BJ (cell line): ENCODE measurements at regions not wholly inside any gene's neighbourhood (a gene's known extent, or its start where the extent isn't known, plus 50 kb on each side); places are given as distances from the start of the nearest gene placed in this dataset.
"Not testable (repeated sequence)": the region's sequence is repeated elsewhere in the genome, so short reads cannot be mapped to it uniquely, and the experiment has no call there.

ENCODE experiments used
- CTCF ChIA-PET: fragments of 350-600 bp; formaldehyde crosslinking; extraction: SDS; loops from one replicate; lab custom pipeline; 2021; ENCODE audit warnings: antibody characterized with exemption, inconsistent platforms; lab: Yijun Ruan, JAX
- POLR2A ChIA-PET: fragments of 300-600 bp; sonication (Branson Sonifier 250); formaldehyde crosslinking; extraction: SDS; loops from one replicate; lab custom pipeline; 2021; ENCODE audit warnings: antibody characterized with exemption; lab: Charles Lee
- DNase-seq: peaks from one replicate; pipeline ENCODE4 v3.0.0-alpha.2; 2011; ENCODE audit warnings: low read depth
- H3K27me3 ChIP-seq: 2 replicates; pipeline ENCODE4 v1.6.0; 2011; ENCODE audit warnings: low read length; ENCODE audit not compliant: control insufficient read depth, insufficient read depth
- H3K36me3 ChIP-seq: 2 replicates; pipeline ENCODE4 v1.5.1; 2011; ENCODE audit warnings: low read length; ENCODE audit not compliant: control insufficient read depth, insufficient read depth
- H3K4me3 ChIP-seq: 2 replicates; pipeline ENCODE4 v1.5.1; 2011; ENCODE audit warnings: low read depth, mild to moderate bottlenecking, control low read depth, low read length
- TF ChIP-seq, protein P1 (sequence below): IDR thresholded peaks from 2 replicates; pipeline ENCODE4 v1.5.1; 2011; ENCODE audit warnings: low read depth, mild to moderate bottlenecking, control low read depth, inconsistent platforms, low read length, moderate library complexity; ENCODE audit not compliant: insufficient read depth

DNA sequence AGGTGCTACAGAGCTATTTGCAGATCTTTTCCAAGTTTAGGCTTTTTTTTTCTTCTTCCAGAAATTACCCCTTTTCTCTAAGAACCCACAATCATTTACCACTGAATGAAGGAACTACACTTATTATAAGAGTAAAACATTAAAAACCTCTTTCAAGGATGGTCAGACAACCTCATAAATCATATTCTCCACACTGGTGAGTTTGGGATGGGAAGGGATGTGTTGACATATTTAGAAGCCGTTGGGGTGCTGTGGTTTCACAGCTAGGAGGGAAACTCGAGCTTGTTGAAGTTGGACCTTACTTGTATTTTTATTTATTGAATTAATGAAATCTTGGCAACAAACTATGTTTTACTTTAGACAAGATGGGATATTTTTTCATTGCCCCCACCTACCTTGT is 289.4 kb upstream of the MEIS1 start:
- no peak overlapping the region for H3K4me3 ChIP-seq
- ChIA-PET CTCF (no interaction called here), POLR2A (no interaction called here)
- TF ChIP-seq, protein P1, sequence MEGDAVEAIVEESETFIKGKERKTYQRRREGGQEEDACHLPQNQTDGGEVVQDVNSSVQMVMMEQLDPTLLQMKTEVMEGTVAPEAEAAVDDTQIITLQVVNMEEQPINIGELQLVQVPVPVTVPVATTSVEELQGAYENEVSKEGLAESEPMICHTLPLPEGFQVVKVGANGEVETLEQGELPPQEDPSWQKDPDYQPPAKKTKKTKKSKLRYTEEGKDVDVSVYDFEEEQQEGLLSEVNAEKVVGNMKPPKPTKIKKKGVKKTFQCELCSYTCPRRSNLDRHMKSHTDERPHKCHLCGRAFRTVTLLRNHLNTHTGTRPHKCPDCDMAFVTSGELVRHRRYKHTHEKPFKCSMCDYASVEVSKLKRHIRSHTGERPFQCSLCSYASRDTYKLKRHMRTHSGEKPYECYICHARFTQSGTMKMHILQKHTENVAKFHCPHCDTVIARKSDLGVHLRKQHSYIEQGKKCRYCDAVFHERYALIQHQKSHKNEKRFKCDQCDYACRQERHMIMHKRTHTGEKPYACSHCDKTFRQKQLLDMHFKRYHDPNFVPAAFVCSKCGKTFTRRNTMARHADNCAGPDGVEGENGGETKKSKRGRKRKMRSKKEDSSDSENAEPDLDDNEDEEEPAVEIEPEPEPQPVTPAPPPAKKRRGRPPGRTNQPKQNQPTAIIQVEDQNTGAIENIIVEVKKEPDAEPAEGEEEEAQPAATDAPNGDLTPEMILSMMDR = no peak
- no peaks in the 10 kb centered on the region for H3K27me3 ChIP-seq
- DNase-seq = no peak
- H3K36me3 ChIP-seq = no peaks in the 10 kb centered on the region

DNA sequence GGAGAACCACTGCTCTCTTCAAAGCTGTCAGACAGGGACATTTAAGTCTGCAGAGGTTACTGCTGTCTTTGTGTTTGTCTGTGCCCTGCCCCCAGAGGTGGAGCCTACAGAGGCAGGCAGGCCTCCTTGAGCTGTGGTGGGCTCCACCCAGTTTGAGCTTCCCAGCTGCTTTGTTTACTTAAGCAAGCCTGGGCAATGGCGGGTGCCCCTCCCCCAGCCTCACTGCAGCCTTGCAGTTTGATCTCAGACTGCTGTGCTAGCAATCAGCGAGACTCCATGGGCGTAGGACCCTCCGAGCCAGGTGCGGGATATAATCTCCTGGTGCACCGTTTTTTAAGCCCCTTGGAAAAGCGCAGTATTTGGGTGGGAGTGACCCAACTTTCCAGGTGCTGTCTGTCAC is 290.6 kb upstream of the MEIS1 start:
- POLR2A ChIA-PET, H3K4me3 ChIP-seq, DNase-seq, H3K36me3 ChIP-seq, H3K27me3 ChIP-seq, CTCF ChIA-PET: not testable (repeated sequence)

- ChIA-PET CTCF (no interaction called here), POLR2A (no interaction called here)
- no peaks in the 10 kb centered on the region for H3K36me3 ChIP-seq
- no peak for DNase-seq
- TF ChIP-seq, protein P1 = no peak
- no peak overlapping the region for H3K4me3 ChIP-seq
- no peaks in the 10 kb centered on the region for H3K27me3 ChIP-seq
These were observed 297.3 kb upstream of the MEIS1 start for GRCh38 chr2:66137606-66138130.

- H3K27me3 ChIP-seq = no peaks in the 10 kb centered on the region
- no peaks in the 10 kb centered on the region for H3K36me3 ChIP-seq
- TF ChIP-seq, protein P1 = no peak
- no peak for DNase-seq
- POLR2A ChIA-PET = no interaction called here
- CTCF ChIA-PET = no interaction called here
- no peak overlapping the region for H3K4me3 ChIP-seq
These were observed 300.7 kb upstream of the MEIS1 start for GRCh38 chr2:66134138-66134701.

- ChIA-PET CTCF (no interaction called here), POLR2A (no interaction called here)
- DNase-seq = no peak
- no peaks in the 10 kb centered on the region for H3K27me3 ChIP-seq
- H3K36me3 ChIP-seq = no peaks in the 10 kb centered on the region
- H3K4me3 ChIP-seq = no peak overlapping the region
- TF ChIP-seq, protein P1 = no peak
These were observed 307.3 kb upstream of the MEIS1 start for GRCh38 chr2:66127656-66128055.

DNA sequence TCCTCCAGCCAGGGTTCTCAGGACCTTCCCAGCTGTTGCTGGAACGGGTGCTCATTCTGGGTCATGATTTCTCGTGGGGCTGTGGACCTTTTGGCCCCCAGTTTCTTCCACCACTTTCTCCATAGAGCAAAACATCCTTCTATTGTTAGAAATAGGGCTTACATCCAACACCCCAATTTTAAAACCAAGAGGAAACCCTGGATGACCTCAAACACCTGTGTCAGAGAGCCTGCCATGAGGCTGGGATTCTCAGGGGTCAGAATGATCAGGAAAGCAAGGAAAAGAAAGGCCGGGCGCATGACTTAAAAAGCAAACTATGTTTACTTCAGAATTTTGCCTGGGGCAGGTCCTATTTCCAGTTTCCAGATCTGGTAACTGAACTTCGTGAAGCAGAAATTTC is 307.9 kb upstream of the MEIS1 start:
- POLR2A ChIA-PET = no interaction called here
- DNase-seq = no peak
- CTCF ChIA-PET = no interaction called here

More for the DNA sequence above, 307.9 kb upstream of the MEIS1 start:
- Histone ChIP-seq H3K36me3 (no peaks in the 10 kb centered on the region), H3K27me3 (no peaks in the 10 kb centered on the region), H3K4me3 (no peak overlapping the region)
- TF ChIP-seq, protein P1 = no peak
